PC-3 (cell line): ENCODE measurements at regions not wholly inside any gene's neighbourhood (a gene's known extent, or its start where the extent isn't known, plus 50 kb on each side); places are given as distances from the start of the nearest gene placed in this dataset.

Experiments used
- CTCF ChIP-seq: fragments of 300-600 bp; sonication (generic); conservative IDR thresholded peaks from 2 replicates; pipeline ENCODE4 v1.5.1; 2017; ENCODE audit warnings: antibody characterized with exemption, low read depth, mild to moderate bottlenecking, low read length
- EZH2 ChIP-seq: fragments of 300-600 bp; sonication (generic); IDR thresholded peaks from one replicate; pipeline ENCODE4 v1.6.1; 2017; ENCODE audit warnings: antibody characterized with exemption, mild to moderate bottlenecking, low read length; ENCODE audit not compliant: unreplicated experiment

DNA sequence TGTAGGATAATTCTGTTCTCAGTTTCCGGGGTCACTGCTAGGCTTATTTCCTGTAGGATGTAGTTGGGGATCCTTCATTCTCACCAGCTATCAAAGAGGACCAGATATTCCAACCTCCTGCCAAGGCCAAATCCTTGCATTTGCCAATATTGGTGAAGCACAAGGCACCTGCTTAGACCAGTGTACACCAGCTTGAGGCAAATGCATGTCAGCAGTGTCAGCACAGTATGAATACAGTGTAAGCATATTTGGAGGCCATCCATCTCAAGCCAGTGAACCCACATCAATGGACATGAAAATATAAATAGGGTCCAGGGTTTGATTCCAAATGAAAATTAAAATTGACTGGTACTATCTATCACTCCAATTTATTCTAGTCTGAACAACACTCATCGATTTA, 88.0 kb upstream of the MAPRE2 start:
- TF ChIP-seq CTCF (no peak), EZH2 (no peak)
